ENCODE measurements at regions not wholly inside any gene's neighbourhood (a gene's known extent, or its start where the extent isn't known, plus 50 kb on each side); places are given as distances from the start of the nearest gene placed in this dataset.
A peak's percentile ranks its signal among the peaks of the same experiment; 100 is the strongest.
"Not testable (repeated sequence)": the region's sequence is repeated elsewhere in the genome, so short reads cannot be mapped to it uniquely, and the experiment has no call there.

GRCh38 chrX:25503826-25504225 lies 488.1 kb upstream of the ARX start:
- Histone ChIP-seq H3K4me1 (ENCODE audit: control insufficient read depth in 3 of 3, insufficient read depth in 2 of 3, low read depth in 1 of 3, low read length in 2 of 3) (no peaks in the 10 kb centered on the region), H3K4me3 (ENCODE audit: low read depth in 1 of 3, low read length in 3 of 3) (no peak overlapping the region), H3K27me3 (ENCODE audit: control insufficient read depth in 3 of 3, insufficient read depth in 3 of 3, low read length in 3 of 3) (no peaks in the 10 kb centered on the region), H3K27ac (ENCODE audit: low read depth in 1 of 3, low read length in 2 of 3) (no peak overlapping the region), H3K36me3 (ENCODE audit: control insufficient read depth in 3 of 3, insufficient read depth in 2 of 3, low read depth in 1 of 3, low read length in 3 of 3) (no peaks in the 10 kb centered on the region), H3K9me3 (ENCODE audit: control insufficient read depth in 2 of 2, insufficient read depth in 1 of 2, low read depth in 1 of 2, low read length in 1 of 2) (no peaks in the 10 kb centered on the region)
- DNase-seq (no peak), FAIRE-seq (no peak)
- 46 to 63% (median 48%) methylated on average over 3 of the region's 3 CpGs for WGBS, 3 donors

DNA sequence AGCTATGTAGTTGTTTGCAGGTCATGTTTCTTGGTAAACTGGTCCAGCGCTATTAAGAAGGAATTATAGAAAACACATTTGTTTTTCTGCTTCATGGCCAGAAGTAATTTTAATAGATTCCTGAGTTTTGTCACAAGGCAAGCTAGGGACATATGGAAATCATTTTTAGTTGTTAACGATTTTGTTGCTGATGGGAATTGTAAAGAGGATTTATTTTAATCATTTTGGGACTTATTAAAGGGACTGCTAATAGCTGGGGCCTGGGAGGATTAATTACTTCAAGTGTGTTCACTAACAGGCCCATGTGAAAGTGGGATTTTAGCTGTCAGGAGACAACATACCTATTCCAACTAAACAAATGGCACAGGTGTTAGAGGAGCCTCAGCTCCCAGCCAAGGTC lies 492.0 kb upstream of the ARX start:
- no peak overlapping the region for H3K4me3 ChIP-seq (ENCODE audit: low read depth in 1 of 3, low read length in 3 of 3)
- no peaks in the 10 kb centered on the region for H3K4me1 ChIP-seq (ENCODE audit: control insufficient read depth in 3 of 3, insufficient read depth in 2 of 3, low read depth in 1 of 3, low read length in 2 of 3)
- DNase-seq (no peak), FAIRE-seq (no peak)
- H3K9me3 ChIP-seq (ENCODE audit: control insufficient read depth in 2 of 2, insufficient read depth in 1 of 2, low read depth in 1 of 2, low read length in 1 of 2), result no peaks in the 10 kb centered on the region
- 72 to 91% (median 76%) methylated on average over 2 of the region's 2 CpGs for WGBS, 3 donors
- no peaks in the 10 kb centered on the region for H3K36me3 ChIP-seq (ENCODE audit: control insufficient read depth in 3 of 3, insufficient read depth in 2 of 3, low read depth in 1 of 3, low read length in 3 of 3)
- no peak overlapping the region for H3K27ac ChIP-seq (ENCODE audit: low read depth in 1 of 3, low read length in 2 of 3)
- no peaks in the 10 kb centered on the region for H3K27me3 ChIP-seq (ENCODE audit: control insufficient read depth in 3 of 3, insufficient read depth in 3 of 3, low read length in 3 of 3)

DNA sequence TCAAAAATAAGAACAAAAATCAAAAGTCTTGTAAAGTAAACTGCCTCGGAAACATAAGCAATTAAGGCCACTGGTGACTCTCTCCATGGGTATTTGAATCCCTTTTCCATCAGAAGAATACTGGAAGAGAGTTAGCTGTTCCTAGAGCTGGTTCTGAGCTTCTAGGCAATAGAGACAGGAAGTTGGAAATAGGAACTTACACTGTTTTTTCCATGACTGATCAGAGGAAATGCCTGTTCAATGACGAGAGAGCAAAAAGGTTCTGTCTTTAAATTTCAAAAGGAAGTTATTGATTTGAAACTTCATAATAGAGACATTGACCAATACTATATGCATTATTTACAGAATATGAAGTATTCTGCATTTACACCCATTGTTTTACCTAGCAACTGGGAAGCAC lies 503.5 kb upstream of the ARX start:
- Histone ChIP-seq H3K4me1 (ENCODE audit: control insufficient read depth in 3 of 3, insufficient read depth in 2 of 3, low read depth in 1 of 3, low read length in 2 of 3) (no peaks in the 10 kb centered on the region), H3K9me3 (ENCODE audit: control insufficient read depth in 2 of 2, insufficient read depth in 1 of 2, low read depth in 1 of 2, low read length in 1 of 2) (no peaks in the 10 kb centered on the region), H3K36me3 (ENCODE audit: control insufficient read depth in 3 of 3, insufficient read depth in 2 of 3, low read depth in 1 of 3, low read length in 3 of 3) (no peaks in the 10 kb centered on the region), H3K27ac (ENCODE audit: low read depth in 1 of 3, low read length in 2 of 3) (no peak overlapping the region), H3K27me3 (ENCODE audit: control insufficient read depth in 3 of 3, insufficient read depth in 3 of 3, low read length in 3 of 3) (no peaks in the 10 kb centered on the region), H3K4me3 (ENCODE audit: low read depth in 1 of 3, low read length in 3 of 3) (no peak overlapping the region)
- WGBS, 3 donors, result 61 to 71% (median 63%) methylated on average over 2 of the region's 2 CpGs
- FAIRE-seq, result no peak
- no peak for DNase-seq

GRCh38 chrX:25522443-25523010 lies 506.8 kb upstream of the ARX start:
- not testable (repeated sequence) for FAIRE-seq; H3K27me3 ChIP-seq (ENCODE audit: control insufficient read depth in 3 of 3, insufficient read depth in 3 of 3, low read length in 3 of 3); H3K4me3 ChIP-seq (ENCODE audit: low read depth in 1 of 3, low read length in 3 of 3); H3K27ac ChIP-seq (ENCODE audit: low read depth in 1 of 3, low read length in 2 of 3); H3K36me3 ChIP-seq (ENCODE audit: control insufficient read depth in 3 of 3, insufficient read depth in 2 of 3, low read depth in 1 of 3, low read length in 3 of 3); DNase-seq; H3K9me3 ChIP-seq (ENCODE audit: control insufficient read depth in 2 of 2, insufficient read depth in 1 of 2, low read depth in 1 of 2, low read length in 1 of 2); H3K4me1 ChIP-seq (ENCODE audit: control insufficient read depth in 3 of 3, insufficient read depth in 2 of 3, low read depth in 1 of 3, low read length in 2 of 3)
- WGBS, 3 donors, result 84 to 93% (median 88%) methylated on average over 20 of the region's 20 CpGs

DNA sequence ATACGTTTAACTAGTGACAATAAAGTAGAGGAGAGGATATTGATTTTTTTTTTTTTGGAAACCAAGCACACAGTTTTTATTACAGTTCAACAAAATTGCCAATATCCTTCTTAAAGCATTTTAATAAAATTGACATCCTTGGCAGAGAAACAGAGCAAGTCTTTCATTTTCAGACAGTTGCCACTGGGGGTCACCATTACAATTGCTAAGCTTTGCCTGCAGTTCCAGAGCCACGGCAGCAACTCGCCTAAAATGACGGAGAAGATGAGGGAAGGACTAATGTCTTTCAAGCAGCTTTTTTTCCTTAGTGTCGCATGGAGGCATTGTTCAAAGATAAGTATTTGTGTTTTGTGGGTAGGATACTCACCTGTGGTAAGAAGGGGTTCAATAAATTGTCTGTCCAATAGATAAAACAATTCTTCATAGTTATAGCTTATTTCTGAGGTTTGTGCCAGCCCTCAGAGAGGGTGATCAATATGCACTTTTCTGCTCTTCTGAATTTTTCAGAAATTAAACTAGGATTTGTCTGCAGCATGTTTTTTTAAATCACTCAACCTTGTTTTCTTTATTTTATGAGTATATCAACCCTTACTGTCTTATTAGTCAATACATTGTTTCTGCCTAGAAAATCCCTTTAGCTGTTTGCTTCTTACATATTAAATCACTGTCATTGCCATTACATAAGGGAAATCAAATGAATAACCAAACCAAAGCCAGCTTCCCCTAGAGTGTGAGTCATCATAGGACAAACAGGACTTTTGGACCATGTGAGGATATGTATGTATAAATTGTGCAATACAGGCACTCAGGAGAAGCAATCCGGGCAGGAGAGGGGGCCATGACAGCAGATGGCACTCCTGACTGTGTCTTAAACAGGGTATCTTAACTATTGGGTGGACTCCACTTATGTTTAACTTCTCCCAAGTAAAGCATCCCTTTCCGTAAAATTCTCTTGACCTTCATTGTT lies 508.1 kb upstream of the ARX start:
- no peak overlapping the region for H3K4me3 ChIP-seq (ENCODE audit: low read depth in 1 of 3, low read length in 3 of 3)
- peak; percentile 51 to 63 for DNase-seq
- WGBS, 3 donors, result 9 to 19% (median 15%) methylated on average over 7 of the region's 7 CpGs
- H3K36me3 ChIP-seq (ENCODE audit: control insufficient read depth in 3 of 3, insufficient read depth in 2 of 3, low read depth in 1 of 3, low read length in 3 of 3), result no peaks in the 10 kb centered on the region
- H3K27ac ChIP-seq (ENCODE audit: low read depth in 1 of 3, low read length in 2 of 3), result no peak overlapping the region
- FAIRE-seq, result no peak
- no peaks in the 10 kb centered on the region for H3K9me3 ChIP-seq (ENCODE audit: control insufficient read depth in 2 of 2, insufficient read depth in 1 of 2, low read depth in 1 of 2, low read length in 1 of 2)
- H3K27me3 ChIP-seq (ENCODE audit: control insufficient read depth in 3 of 3, insufficient read depth in 3 of 3, low read length in 3 of 3), result no peaks in the 10 kb centered on the region
- H3K4me1 ChIP-seq (ENCODE audit: control insufficient read depth in 3 of 3, insufficient read depth in 2 of 3, low read depth in 1 of 3, low read length in 2 of 3), result no peaks in the 10 kb centered on the region

- no peaks in the 10 kb centered on the region for H3K9me3 ChIP-seq (ENCODE audit: control insufficient read depth in 2 of 2, insufficient read depth in 1 of 2, low read depth in 1 of 2, low read length in 1 of 2)
- no peaks in the 10 kb centered on the region for H3K4me1 ChIP-seq (ENCODE audit: control insufficient read depth in 3 of 3, insufficient read depth in 2 of 3, low read depth in 1 of 3, low read length in 2 of 3)
- WGBS, 3 donors, result 59 to 84% (median 77%) methylated on average over 1 of the region's 1 CpG
- H3K4me3 ChIP-seq (ENCODE audit: low read depth in 1 of 3, low read length in 3 of 3), result no peak overlapping the region
- H3K27me3 ChIP-seq (ENCODE audit: control insufficient read depth in 3 of 3, insufficient read depth in 3 of 3, low read length in 3 of 3), result no peaks in the 10 kb centered on the region
- no peaks in the 10 kb centered on the region for H3K36me3 ChIP-seq (ENCODE audit: control insufficient read depth in 3 of 3, insufficient read depth in 2 of 3, low read depth in 1 of 3, low read length in 3 of 3)
- H3K27ac ChIP-seq (ENCODE audit: low read depth in 1 of 3, low read length in 2 of 3), result no peak overlapping the region
- no peak for FAIRE-seq
- no peak for DNase-seq
These were observed 511.4 kb upstream of the ARX start for GRCh38 chrX:25527156-25527555.

- Histone ChIP-seq H3K27ac (ENCODE audit: low read depth in 1 of 3, low read length in 2 of 3) (no peak overlapping the region), H3K4me3 (ENCODE audit: low read depth in 1 of 3, low read length in 3 of 3) (no peak overlapping the region), H3K9me3 (ENCODE audit: control insufficient read depth in 2 of 2, insufficient read depth in 1 of 2, low read depth in 1 of 2, low read length in 1 of 2) (no peaks in the 10 kb centered on the region), H3K36me3 (ENCODE audit: control insufficient read depth in 3 of 3, insufficient read depth in 2 of 3, low read depth in 1 of 3, low read length in 3 of 3) (no peaks in the 10 kb centered on the region), H3K27me3 (ENCODE audit: control insufficient read depth in 3 of 3, insufficient read depth in 3 of 3, low read length in 3 of 3) (no peaks in the 10 kb centered on the region), H3K4me1 (ENCODE audit: control insufficient read depth in 3 of 3, insufficient read depth in 2 of 3, low read depth in 1 of 3, low read length in 2 of 3) (no peaks in the 10 kb centered on the region)
- FAIRE-seq (no peak), DNase-seq (no peak)
- 38 to 64% (median 59%) methylated on average over 3 of the region's 3 CpGs for WGBS, 3 donors
These were observed 511.8 kb upstream of the ARX start for GRCh38 chrX:25527596-25527995.

GRCh38 chrX:25531096-25531495 lies 515.3 kb upstream of the ARX start:
- no peak overlapping the region for H3K4me3 ChIP-seq (ENCODE audit: low read depth in 1 of 3, low read length in 3 of 3)
- 81 to 89% (median 85%) methylated on average over 1 of the region's 1 CpG for WGBS, 3 donors
- H3K36me3 ChIP-seq (ENCODE audit: control insufficient read depth in 3 of 3, insufficient read depth in 2 of 3, low read depth in 1 of 3, low read length in 3 of 3), result no peaks in the 10 kb centered on the region
- H3K4me1 ChIP-seq (ENCODE audit: control insufficient read depth in 3 of 3, insufficient read depth in 2 of 3, low read depth in 1 of 3, low read length in 2 of 3), result no peaks in the 10 kb centered on the region
- H3K9me3 ChIP-seq (ENCODE audit: control insufficient read depth in 2 of 2, insufficient read depth in 1 of 2, low read depth in 1 of 2, low read length in 1 of 2), result no peaks in the 10 kb centered on the region
- DNase-seq, result peak in 1 of 2 donors; percentile 8
- FAIRE-seq, result no peak
- no peak overlapping the region for H3K27ac ChIP-seq (ENCODE audit: low read depth in 1 of 3, low read length in 2 of 3)
- H3K27me3 ChIP-seq (ENCODE audit: control insufficient read depth in 3 of 3, insufficient read depth in 3 of 3, low read length in 3 of 3), result no peaks in the 10 kb centered on the region

All from small intestine (tissue), 7 donors.